OCI-LY1 (cell line): ENCODE measurements at regions not wholly inside any gene's neighbourhood (a gene's known extent, or its start where the extent isn't known, plus 50 kb on each side); places are given as distances from the start of the nearest gene placed in this dataset.

Source experiments
- H2AFZ ChIP-seq: fragments of 200-600 bp; sonication (generic), shearing (Covaris generic); 2 replicates; pipeline ENCODE4 v1.6.0; 2014; ENCODE audit warnings: antibody characterized with exemption, mild to moderate bottlenecking, low read length
- H3F3A ChIP-seq: fragments of 200-600 bp; sonication (generic), shearing (Covaris generic); 2 replicates; pipeline ENCODE4 v1.6.0; 2014; ENCODE audit warnings: mild to moderate bottlenecking, antibody characterized with exemption, low read length, moderate library complexity; ENCODE audit not compliant: insufficient read depth
- H3K27ac ChIP-seq: fragments of 200-600 bp; sonication (generic); 2 replicates; pipeline ENCODE4 v1.5.1; 2014; ENCODE audit warnings: low read length, mixed run types, mild to moderate bottlenecking, low read depth; ENCODE audit not compliant: poor library complexity, severe bottlenecking
- H3K27me3 ChIP-seq: fragments of 200-600 bp; sonication (generic); 2 replicates; pipeline ENCODE4 v1.6.0; 2014; ENCODE audit warnings: antibody characterized with exemption, mild to moderate bottlenecking, low read length, moderate library complexity; ENCODE audit not compliant: insufficient read depth
- H3K36me3 ChIP-seq: fragments of 200-600 bp; sonication (generic); 2 replicates; pipeline ENCODE4 v1.6.1; 2014; ENCODE audit warnings: mild to moderate bottlenecking, antibody characterized with exemption, low read length, moderate library complexity, mixed read lengths; ENCODE audit not compliant: insufficient read depth
- H3K4me1 ChIP-seq: fragments of 200-600 bp; sonication (generic); 2 replicates; pipeline ENCODE4 v1.5.1; 2014; ENCODE audit warnings: mild to moderate bottlenecking, low read length, moderate library complexity; ENCODE audit not compliant: insufficient read depth, severe bottlenecking
- H3K4me2 ChIP-seq: fragments of 200-600 bp; sonication (generic), shearing (Covaris generic); 2 replicates; pipeline ENCODE4 v1.6.1; 2014; ENCODE audit warnings: low read length
- H3K4me3 ChIP-seq: fragments of 200-600 bp; sonication (generic); 2 replicates; pipeline ENCODE4 v1.5.1; 2014; ENCODE audit warnings: low read length, low read depth, mild to moderate bottlenecking, mixed read lengths; ENCODE audit not compliant: poor library complexity, severe bottlenecking
- H3K79me2 ChIP-seq: fragments of 200-600 bp; shearing (Covaris generic); 2 replicates; pipeline ENCODE4 v1.6.1; 2016; ENCODE audit warnings: mixed run types, low read length, mixed read lengths; ENCODE audit not compliant: insufficient read depth
- H3K9ac ChIP-seq: fragments of 200-600 bp; sonication (generic), shearing (Covaris generic); 2 replicates; pipeline ENCODE4 v1.6.1; 2014; ENCODE audit warnings: mild to moderate bottlenecking, low read length, mixed read lengths
- H3K9me2 ChIP-seq: fragments of 200-600 bp; sonication (generic), shearing (Covaris generic); 2 replicates; pipeline ENCODE4 v1.6.1; 2014; ENCODE audit warnings: low read depth, mild to moderate bottlenecking, low read length, mixed read lengths
- H3K9me3 ChIP-seq: fragments of 200-600 bp; shearing (Covaris generic); 2 replicates; pipeline ENCODE4 v1.6.1; 2014; ENCODE audit warnings: low read length, mixed read lengths
- H4K20me1 ChIP-seq: fragments of 200-600 bp; sonication (generic), shearing (Covaris generic); 2 replicates; pipeline ENCODE4 v1.6.0; 2016; ENCODE audit warnings: mild to moderate bottlenecking, low read length; ENCODE audit not compliant: insufficient read depth
- CTCF ChIP-seq: fragments of 200-600 bp; sonication (generic), shearing (Covaris generic); IDR thresholded peaks from 2 replicates; pipeline ENCODE4 v1.5.1; 2017; ENCODE audit warnings: mild to moderate bottlenecking, antibody characterized with exemption, low read length, moderate library complexity, mixed read lengths
- EZH2 ChIP-seq: fragments of 200-600 bp; sonication (generic), shearing (Covaris generic); IDR thresholded peaks from 2 replicates; pipeline ENCODE4 v1.8.0; 2017; ENCODE audit warnings: borderline replicate concordance, mixed run types, mild to moderate bottlenecking, antibody characterized with exemption, low read length, moderate library complexity, mixed read lengths

- no peaks in the 10 kb centered on the region for H3K4me1 ChIP-seq
- H3K9ac ChIP-seq = no peak overlapping the region
- H3K27ac ChIP-seq = no peak overlapping the region
- H3K4me3 ChIP-seq = no peak overlapping the region
- no peak overlapping the region for H3K4me2 ChIP-seq
- H3K79me2 ChIP-seq = no peaks in the 10 kb centered on the region
- TF ChIP-seq CTCF (no peak), EZH2 (no peak)
- H4K20me1 ChIP-seq = no peaks in the 10 kb centered on the region
- no peaks in the 10 kb centered on the region for H3K36me3 ChIP-seq
- H3K9me3 ChIP-seq = no peaks in the 10 kb centered on the region
- H3F3A ChIP-seq = no peaks in the 10 kb centered on the region
- no peaks in the 10 kb centered on the region for H3K9me2 ChIP-seq
- H3K27me3 ChIP-seq = no peaks in the 10 kb centered on the region
- H2AFZ ChIP-seq = no peak overlapping the region
Observed at GRCh38 chr11:103633819-103634590, 402.4 kb upstream of the DDI1 start.

- Histone ChIP-seq H2AFZ (no peak overlapping the region), H4K20me1 (no peaks in the 10 kb centered on the region), H3K9me3 (no peaks in the 10 kb centered on the region), H3K4me3 (no peak overlapping the region), H3K9me2 (no peaks in the 10 kb centered on the region), H3K79me2 (no peaks in the 10 kb centered on the region), H3K4me1 (no peaks in the 10 kb centered on the region), H3K4me2 (no peak overlapping the region), H3K9ac (no peak overlapping the region), H3F3A (no peaks in the 10 kb centered on the region), H3K27ac (no peak overlapping the region), H3K27me3 (no peaks in the 10 kb centered on the region), H3K36me3 (no peaks in the 10 kb centered on the region)
- TF ChIP-seq CTCF = no peak
Observed at GRCh38 chr11:103636232-103636631, 400.2 kb upstream of the DDI1 start.

- Histone ChIP-seq H3K4me1 (no peaks in the 10 kb centered on the region), H3K9me3 (no peaks in the 10 kb centered on the region), H3F3A (no peaks in the 10 kb centered on the region), H3K36me3 (no peaks in the 10 kb centered on the region), H3K79me2 (no peaks in the 10 kb centered on the region), H3K9ac (no peak overlapping the region), H3K4me3 (no peak overlapping the region), H3K4me2 (no peak overlapping the region), H2AFZ (no peak overlapping the region), H4K20me1 (no peaks in the 10 kb centered on the region), H3K9me2 (no peaks in the 10 kb centered on the region), H3K27ac (no peak overlapping the region), H3K27me3 (no peaks in the 10 kb centered on the region)
- TF ChIP-seq CTCF = no peak
- TF ChIP-seq EZH2 = no peak
Observed at GRCh38 chr11:103637295-103637694, 399.1 kb upstream of the DDI1 start.
